Dedifferentiated amniotic fluid mesenchymal stem cell (primary cell): ENCODE measurements at regions not wholly inside any gene's neighbourhood (a gene's known extent, or its start where the extent isn't known, plus 50 kb on each side); places are given as distances from the start of the nearest gene placed in this dataset.

Experiments used
- DNase-seq: peaks from one replicate; pipeline ENCODE4 v3.0.0-alpha.2; 2016; ENCODE audit errors: extremely low spot score

DNA sequence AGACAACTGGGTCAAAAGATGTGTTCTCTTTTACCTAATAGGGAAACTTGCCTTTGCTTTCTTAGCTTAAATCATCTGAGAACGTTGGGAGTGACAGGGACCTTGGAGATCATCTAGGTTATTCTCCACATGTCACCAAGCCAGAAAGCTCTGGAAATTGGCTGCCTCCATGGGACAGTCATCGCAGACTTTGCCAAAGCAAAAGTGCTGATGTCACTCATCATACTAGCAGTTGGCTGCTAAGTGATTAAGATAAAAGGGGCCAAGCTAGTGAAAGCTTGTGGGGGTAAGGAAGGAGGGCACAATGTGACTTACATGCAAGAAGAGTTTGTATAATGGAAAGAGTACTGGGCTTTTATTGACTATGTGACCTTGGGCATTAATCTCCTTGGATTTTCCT is 198.0 kb upstream of the PFN2 start:
- no peak for DNase-seq

DNA sequence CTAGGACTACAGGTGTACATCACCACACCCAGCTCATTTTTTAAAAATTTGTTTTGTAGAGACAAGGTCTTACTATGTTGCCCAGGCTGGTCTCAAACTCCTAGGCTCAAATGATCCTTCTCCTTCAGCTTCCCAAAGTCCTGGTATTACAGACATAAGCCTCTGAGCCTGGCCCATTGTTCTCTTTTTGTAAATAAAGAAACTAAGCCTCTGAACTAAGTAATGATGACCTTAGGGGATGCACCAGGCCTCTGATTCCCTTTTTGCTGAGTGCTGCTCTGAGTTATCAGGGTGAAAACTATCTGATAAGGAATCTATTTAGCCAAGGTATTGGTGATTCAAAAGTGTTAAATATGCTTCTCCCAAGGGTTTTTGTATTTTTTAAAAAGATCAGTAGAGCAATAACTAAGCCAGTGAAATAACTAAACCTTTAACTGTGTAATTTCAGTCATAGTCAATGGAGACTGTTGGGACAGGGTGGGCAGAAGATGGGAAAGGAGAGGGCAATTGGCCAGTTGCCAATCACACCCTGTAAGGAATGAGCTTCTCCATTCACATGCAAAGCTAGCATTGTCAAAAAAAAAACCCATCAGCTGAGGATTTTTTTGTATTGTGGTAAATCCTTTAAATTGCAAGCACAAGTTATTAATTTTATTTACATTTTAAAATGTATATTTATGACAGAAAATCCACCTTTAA is 194.8 kb upstream of the PFN2 start:
- DNase-seq, result no peak

DNA sequence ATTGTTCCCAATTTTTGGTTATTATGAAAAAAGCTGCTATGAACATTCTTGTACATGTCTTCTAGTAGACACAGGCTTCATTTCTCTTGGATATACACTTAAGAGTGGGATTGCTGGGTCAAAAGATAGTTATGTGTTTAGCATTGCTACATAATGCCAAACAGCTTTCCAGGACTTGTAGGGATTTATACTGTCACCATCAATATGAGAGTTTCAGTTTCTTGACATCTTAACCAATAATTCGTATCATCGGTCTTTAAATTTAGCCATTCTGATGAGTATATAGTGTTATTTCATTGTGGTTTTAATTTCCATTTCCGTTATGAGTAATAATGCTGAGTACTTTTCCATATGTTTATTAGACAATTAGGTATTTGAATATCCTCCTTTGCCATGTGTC is 190.3 kb upstream of the PFN2 start:
- DNase-seq, result no peak

DNA sequence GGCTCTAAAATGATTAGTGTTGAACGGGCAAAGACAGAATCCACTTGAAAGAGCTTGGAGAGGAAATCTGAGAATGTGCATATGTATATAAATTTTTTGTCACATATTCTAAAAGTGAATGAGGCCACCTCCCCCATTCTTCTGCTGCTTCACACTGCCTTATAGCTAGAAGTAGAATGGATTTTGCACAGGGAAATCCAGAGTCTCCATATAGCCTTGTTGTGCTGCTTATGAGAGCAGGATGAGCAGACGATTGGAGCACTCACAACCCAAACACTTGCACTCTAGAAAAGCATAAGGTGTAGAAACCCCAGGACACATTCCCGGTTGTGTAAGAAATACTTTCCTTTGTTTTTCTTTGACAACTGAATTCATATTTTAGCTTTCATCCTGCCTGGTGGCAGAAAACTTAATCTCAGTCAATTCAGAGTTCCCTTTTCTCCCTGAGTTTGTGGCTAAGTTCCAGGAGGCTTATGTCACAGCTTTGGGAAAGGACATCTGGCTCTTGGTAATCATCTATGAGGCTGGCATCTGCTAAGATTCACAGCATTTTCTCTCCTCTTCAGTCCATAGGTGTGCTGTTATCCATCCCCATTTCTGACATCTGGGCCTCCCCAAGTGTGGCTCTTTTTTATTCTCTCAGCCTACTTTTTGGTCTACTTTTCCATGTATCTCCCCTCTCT is 188.4 kb upstream of the PFN2 start:
- DNase-seq, result peak; percentile 33

DNA sequence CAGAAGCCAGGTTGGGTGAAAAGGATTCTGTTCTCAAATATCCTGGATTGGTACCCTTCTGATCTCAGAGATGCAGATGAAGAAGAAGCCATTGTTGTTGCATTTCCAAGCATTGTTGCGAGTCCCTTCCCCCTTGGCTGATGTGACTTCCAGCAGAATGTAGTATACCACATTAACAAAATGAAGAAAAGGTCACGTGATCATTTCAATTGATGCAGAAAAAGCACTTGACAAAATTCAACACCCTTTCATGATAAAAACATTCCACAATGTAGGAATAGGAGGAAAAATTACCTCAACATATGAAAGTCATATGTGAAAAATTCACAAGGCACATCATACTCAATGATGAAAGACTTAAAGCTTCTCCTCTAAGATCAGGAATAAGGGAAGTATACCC is 181.9 kb upstream of the PFN2 start:
- no peak for DNase-seq

DNA sequence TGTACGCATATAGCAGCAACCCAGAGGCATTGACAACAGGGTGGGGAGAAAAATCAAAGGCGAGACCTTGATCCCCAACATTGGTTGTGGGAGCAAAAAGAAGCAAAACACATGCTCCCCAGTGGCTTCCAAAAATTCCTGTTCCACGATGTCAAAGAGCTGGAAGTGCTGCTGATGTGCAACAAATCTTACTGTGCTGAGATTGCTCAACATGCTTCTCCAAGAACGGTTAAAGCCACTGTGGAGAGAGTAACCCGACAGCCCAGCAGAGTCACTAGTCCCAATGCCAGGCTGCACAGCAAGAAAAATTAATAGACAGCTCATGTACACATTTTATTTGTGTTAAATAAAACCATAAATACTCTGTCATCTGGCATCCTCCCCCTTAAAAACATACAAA is 179.9 kb upstream of the PFN2 start:
- peak; percentile 26 for DNase-seq

DNA sequence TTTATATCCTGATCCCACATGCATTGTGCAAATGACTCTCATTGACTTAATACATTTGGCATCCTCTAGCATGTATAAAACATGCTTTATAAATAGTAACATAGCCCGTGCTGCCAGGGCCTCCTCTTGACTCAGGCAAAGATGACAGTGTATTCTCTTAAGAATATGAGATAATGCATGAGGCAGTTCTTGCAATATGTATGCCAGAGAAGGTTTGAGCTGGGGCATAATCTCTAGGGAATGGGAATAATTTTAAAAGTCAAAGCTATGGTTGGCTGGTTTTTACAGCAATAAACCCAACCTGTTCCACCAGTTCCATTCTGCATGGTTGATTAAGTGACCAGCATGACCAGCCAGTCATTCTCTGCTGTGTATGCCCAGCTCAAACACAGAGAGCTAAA is 179.0 kb upstream of the PFN2 start:
- peak; percentile 91 for DNase-seq

DNA sequence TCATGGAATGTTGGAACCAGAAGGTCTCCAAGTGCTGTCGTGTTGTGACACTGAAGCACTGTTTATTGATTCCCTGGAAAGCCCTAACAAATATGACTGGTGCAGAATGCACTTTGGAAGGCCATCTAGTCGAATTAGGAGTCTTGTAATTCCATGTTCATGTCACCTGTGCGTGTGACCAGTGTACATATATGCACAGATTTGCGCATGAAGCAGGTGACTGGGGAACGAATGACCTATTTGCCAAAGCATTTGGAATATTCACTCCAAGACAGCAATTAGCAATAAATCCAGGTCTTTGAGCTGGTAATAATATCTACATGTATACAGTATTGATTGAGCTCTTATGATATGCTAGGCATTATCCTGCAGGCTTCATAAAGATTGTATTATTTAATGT is 177.5 kb upstream of the PFN2 start:
- DNase-seq, result no peak

DNA sequence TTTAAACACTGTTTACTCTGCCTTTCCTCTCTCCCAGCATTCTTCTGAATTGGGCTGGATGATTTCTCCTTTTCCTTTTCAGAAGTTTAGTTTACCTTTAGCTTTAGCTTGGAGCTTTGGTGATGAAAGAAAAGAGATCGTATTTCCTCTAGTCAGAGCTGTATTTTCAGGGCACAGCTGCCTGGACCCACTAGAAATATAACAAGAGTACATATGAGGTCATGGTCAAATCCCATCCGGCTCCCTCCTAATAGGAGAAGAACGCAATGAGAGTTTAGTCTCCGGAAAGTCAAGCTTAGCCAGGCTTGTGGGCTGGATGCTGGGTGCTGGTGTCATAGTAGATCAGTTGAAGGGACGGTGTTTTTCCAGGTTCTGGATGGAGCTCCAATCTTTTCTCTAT is 177.1 kb upstream of the PFN2 start:
- DNase-seq, result peak; percentile 60

DNA sequence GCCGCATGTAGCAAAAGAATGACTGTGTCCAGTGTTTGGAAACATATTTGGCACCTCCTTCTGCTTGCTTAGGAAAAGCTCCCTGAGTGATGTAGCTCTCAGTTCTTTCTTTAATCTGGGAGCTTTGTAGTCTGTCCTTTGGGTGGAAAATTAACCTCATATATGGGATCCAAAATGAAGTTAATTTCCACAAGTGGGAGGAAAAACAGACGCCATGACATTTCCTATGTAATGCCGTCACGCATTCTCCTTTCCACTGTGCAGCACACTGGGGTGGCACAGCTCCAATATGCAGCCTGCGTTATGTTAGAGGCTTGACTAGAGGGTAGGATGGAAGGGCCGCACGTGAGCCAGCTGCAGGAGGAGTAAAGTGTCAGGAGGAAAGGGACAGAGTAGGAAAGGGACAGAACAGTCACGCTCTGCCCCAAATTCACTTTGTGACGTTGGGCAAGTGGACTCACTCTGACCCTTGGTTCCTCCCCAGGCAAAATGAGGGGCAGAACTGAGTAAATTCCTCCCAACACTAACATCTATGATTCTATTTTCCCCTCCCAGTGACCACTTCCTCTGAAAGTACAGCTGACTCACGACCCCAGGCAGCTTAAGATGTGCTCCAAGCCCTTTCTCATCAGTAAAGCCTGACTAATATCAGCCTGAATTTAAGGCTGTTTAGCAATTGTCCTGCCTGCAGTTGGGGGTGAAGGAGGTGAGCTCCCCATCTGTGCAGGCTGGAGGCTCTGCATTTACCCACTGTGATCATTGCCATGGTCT is 176.5 kb upstream of the PFN2 start:
- peak; percentile 63 for DNase-seq

DNA sequence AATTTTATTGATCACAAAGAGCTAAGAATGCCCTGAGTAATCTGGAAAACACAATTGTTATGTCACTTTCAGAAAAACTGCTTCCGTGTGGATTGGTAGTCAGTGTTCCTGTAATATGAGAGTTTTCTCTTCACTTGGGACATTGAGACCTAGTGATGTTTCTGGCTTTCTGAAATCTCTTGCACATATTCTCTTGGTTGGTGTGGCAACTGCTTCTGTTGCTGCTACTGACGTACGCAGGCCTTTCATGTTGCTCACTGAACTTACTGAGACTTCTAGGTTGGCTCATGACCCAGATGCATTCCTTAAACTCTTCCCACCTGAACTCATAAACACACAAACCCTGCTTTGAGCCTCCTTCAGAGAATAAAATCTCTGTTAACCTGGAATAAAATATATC is 175.0 kb upstream of the PFN2 start:
- no peak for DNase-seq

DNA sequence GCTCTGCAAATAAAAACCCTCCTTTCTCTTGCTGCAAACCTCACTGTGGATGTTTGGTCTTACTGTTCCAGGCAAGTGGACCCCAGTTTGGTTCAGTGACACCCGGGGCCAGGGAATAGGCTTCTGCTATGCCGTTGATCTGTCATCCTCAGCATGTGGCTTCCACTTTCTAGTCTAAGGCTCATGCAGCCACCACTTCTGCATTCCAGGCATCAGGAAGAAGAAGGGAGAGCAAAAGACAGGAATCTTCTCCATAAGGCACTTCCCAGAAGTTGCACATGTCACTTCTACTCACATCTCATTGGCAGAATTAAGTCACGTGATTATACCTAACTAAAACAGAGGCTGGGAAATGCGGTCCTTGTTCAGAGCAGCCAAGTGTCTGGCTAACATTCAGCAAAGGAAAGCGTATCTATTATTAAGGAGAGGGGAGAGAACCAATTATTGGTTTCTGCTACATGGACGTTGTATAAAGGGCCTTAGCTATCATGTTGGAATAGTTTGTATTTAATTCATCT is 173.6 kb upstream of the PFN2 start:
- no peak for DNase-seq

DNA sequence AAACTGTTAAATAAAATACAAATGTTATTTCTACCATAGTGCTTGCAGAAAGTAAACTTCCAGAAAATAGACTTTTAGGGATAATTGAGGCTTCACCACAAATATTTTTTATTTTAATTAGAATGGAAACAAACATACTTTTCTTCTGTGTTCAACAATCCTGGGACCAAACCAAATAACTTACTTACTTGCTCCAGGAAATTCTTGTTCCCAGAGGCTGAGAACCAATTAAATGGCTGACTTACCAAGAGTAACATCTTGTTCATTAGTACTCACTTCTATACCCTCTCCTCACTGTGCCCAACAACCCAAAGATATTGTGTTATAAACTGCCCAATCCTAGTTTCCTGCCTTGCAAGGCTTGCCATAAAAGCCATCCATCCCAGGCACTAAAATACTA is 172.2 kb upstream of the PFN2 start:
- DNase-seq, result no peak

DNA sequence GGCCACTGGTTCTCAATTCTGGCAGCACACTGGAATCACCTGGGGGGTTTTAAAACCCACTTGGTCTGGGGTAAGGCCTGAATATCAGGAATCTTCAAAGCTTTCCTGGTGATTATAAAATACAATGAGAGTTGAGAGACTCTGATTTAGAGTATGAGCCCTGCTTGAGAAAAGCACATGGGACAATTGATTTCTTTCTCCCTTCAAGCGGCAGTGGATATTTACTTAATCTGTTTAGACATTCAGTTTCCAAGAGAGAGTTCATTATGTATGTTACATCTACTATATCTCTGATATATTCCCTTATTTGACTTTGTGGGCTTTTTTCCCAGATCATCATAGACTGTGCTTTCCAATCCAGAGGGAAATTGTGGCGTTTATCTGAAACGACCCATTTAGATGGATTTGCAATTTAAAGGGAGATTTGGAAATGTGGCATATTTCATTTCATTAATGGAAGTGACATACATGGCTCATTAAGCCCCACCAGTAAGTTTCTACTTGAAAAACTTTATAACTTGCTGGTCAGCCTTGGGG is 171.2 kb upstream of the PFN2 start:
- DNase-seq, result no peak

DNA sequence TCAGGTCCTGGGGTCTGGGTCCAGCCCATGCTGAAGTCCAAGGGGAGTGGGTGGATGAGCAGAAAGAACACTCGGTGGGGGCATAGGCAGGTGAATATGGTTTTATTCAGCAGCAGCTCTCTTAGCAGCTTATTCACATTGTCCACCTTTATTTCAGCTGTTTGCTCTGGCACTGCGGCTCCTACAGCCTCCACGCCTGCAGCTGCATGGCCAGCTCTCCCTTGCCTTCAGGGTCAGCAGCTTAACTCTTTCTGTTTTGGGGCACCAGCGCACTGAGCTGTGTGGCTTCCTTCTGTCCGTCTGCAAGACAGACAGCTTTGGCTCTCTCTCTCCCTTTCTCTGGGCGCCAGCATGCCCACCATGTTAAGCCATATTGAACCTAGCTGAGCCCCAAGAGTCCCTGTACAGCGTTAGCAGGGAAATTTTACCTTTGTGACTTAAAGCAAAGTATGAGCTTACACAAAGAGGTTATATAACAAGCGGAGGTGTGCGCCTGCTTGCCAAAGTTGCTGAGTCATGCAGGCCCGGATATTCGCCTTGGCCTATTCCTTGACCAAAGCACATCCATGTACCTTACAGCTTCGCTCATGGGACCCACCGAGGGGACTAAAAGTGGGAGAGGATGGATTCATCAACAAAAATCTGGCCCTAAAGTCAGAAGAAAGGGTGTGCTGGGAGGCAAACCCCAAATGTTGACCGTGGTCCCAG is 170.1 kb upstream of the PFN2 start:
- no peak for DNase-seq

DNA sequence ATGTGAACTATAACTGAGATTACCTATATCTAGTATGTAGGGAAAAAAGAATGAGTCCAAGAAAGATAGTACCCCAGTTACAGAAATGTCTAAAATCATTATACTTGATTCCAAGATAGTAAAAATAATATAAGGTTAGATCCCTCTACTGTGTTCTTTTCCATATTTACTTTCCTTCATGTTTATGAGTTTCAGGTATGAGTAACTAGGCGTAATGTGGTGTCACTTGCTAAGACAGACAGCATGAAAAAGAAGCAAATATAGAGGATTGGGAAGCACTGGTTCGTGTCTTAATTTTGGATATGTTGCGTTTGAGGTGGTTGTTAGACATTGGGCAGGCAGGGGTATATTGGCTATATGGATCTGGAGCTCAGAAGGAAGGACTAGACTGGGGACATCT is 168.1 kb upstream of the PFN2 start:
- DNase-seq, result no peak

DNA sequence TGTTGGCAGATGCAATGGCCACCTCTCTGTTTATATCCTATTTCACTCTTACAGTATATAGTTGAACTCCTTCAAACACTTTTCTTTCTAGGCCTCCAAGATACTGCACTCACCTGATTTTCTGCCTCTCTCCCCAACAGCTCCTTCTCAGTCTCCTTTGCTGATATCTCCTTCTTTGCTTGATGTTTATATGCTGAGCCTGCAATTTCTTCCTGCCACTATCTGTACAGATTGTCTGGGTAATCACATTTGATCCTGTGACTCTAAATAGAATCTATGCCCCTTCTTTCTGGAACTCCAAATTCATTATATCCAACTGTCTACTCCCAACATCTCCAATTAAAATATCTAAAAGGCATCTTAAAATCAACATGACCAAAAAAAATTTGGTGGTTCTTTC is 165.5 kb upstream of the PFN2 start:
- DNase-seq, result no peak

DNA sequence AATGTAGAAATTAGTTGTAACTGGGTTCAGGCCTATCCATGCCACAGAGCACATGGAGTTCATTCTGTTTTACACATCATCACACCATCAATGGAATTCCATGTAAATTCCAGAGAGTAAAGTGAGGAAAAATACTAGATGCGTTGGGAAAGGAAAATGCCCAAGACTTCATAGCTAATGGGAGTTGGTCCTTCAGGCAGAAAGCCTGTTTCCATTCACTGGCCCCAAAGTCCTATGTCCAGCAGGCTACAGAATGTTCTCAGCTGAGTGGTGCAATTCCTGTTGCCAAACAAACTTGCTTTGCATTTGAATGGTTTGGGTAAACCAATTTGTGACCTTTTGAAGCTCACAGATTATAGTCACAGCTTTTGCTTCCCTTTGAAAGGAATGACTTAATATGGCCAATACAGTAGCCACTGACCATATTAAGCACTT is 164.6 kb upstream of the PFN2 start:
- no peak for DNase-seq

DNA sequence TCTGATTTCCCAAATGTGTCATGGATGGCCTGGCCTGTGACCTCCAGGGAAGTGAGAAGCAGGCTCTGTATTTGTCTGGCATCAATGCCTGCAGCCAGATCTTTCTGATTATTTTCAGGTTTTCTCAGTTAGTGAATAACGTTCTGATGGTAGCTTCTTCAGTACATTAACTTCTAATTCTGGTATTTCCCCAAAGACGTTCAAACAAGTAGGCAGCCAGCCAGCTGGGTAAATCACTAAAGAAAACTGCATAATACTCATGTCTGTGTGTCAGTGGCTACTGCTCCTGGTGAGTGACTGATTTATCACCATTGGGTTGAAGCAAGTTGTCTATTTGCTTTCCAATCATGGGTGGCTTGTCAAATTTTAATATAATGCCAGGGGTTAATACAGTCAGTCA is 162.6 kb upstream of the PFN2 start:
- DNase-seq, result no peak

DNA sequence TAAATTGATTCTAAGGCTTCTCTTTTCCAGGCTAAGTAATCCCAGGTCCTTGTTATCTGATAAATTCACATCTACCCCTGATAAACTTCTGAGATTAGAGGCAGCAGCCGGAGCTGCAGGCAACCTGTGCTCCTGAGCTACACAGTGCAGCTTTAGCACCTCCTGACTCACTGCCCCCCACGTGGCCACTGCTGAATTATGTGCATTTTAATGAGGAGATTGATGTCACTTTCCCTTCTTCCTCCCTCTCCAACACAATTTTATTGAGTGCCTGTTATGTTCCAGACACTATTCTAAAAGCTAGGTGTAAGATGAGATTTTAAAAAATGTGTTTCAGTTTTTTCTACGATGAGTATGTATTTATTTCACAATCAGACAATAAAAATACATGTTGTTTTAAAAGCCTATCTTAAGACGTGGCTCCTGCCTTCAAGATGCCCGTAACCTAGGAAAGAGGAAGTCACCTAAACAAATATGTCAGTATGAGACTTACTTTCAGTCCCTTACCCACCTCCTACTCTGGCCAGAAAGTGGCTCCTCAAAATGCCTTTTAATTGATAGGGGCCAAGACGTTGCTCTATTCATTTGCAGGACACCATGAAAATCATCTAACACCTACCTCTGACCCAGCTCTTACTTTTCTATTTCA is 161.5 kb upstream of the PFN2 start:
- DNase-seq, result no peak

DNA sequence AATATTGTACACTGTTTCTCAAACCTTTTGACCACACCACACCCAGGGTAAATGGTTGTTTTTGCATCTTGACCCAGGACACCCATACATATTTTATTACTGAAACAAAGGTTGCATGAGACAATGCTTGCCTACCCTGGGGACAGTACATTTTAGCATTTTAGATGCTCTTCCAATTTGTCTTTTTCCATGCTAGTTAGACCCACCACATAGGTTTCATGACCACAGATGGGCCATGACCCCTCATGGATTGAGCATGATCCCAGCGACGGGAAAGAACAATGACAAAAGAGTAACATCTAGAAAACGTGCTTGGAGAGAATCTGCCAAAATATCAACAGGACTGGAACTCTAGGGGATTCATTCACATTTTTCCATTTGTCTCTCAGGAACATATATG is 161.0 kb upstream of the PFN2 start:
- no peak for DNase-seq
